HG02938 (cell line): ENCODE measurements at regions not wholly inside any gene's neighbourhood (a gene's known extent, or its start where the extent isn't known, plus 50 kb on each side); places are given as distances from the start of the nearest gene placed in this dataset.

Experiments used
- ATAC-seq: cut with Tn5 transposase; IDR thresholded peaks from one replicate; pipeline ENCODE4 v1.9.1; 2021; ENCODE audit warnings: mild to moderate bottlenecking, moderate library complexity; ENCODE audit not compliant: unreplicated experiment

- no peak for ATAC-seq
Observed at GRCh38 chr5:2399096-2399495, 352.4 kb downstream of the IRX2 start.

- no peak for ATAC-seq
Observed at GRCh38 chr5:2393556-2393955, 357.9 kb downstream of the IRX2 start.

- no peak for ATAC-seq
Observed at GRCh38 chr5:2391566-2391965, 359.9 kb downstream of the IRX2 start.

- no peak for ATAC-seq
Observed at GRCh38 chr5:2391021-2391420, 360.5 kb downstream of the IRX2 start.

GRCh38 chr5:2388571-2388970, 362.9 kb downstream of the IRX2 start:
- ATAC-seq = no peak

- ATAC-seq = no peak
Observed at GRCh38 chr5:2387634-2388325, 363.7 kb downstream of the IRX2 start.

GRCh38 chr5:2387250-2387633, 364.2 kb downstream of the IRX2 start:
- no peak for ATAC-seq

- no peak for ATAC-seq
Observed at GRCh38 chr5:2385818-2386217, 365.7 kb downstream of the IRX2 start.

GRCh38 chr5:2383698-2384065, 367.8 kb downstream of the IRX2 start:
- ATAC-seq = no peak

GRCh38 chr5:2382776-2383697, 368.4 kb downstream of the IRX2 start:
- ATAC-seq = no peak

- ATAC-seq = no peak
Observed at GRCh38 chr5:2381861-2382260, 369.6 kb downstream of the IRX2 start.

- no peak for ATAC-seq
Observed at GRCh38 chr5:2381070-2381469, 370.4 kb downstream of the IRX2 start.

- ATAC-seq = no peak
Observed at GRCh38 chr5:2378976-2379375, 372.5 kb downstream of the IRX2 start.

GRCh38 chr5:2378108-2378507, 373.4 kb downstream of the IRX2 start:
- ATAC-seq = no peak

- ATAC-seq = no peak
Observed at GRCh38 chr5:2376486-2376885, 375.0 kb downstream of the IRX2 start.

GRCh38 chr5:2375757-2376250, 375.7 kb downstream of the IRX2 start:
- no peak for ATAC-seq

GRCh38 chr5:2375291-2375690, 376.2 kb downstream of the IRX2 start:
- no peak for ATAC-seq

GRCh38 chr5:2374703-2375102, 376.8 kb downstream of the IRX2 start:
- ATAC-seq = no peak

- ATAC-seq = no peak
Observed at GRCh38 chr5:2373631-2374030, 377.8 kb downstream of the IRX2 start.

- ATAC-seq = no peak
Observed at GRCh38 chr5:2371419-2371710, 380.1 kb downstream of the IRX2 start.

GRCh38 chr5:2370626-2371418, 380.7 kb downstream of the IRX2 start:
- ATAC-seq = no peak

- no peak for ATAC-seq
Observed at GRCh38 chr5:2369178-2369577, 382.3 kb downstream of the IRX2 start.
